GM12878 (cell line): ENCODE measurements at regions not wholly inside any gene's neighbourhood (a gene's known extent, or its start where the extent isn't known, plus 50 kb on each side); places are given as distances from the start of the nearest gene placed in this dataset.

Source experiments
- CTCF ChIP-seq, 3 experiments: IDR thresholded peaks in 2 of 3; conservative IDR thresholded peaks in 1 of 3; 2 replicates each; pipeline ENCODE4 v1.5.1; 2011; ENCODE audit warnings: low read depth in 3 of 3, low read length in 3 of 3, mild to moderate bottlenecking in 3 of 3, control low read depth in 2 of 3, moderate library complexity in 2 of 3, inconsistent platforms in 1 of 3, mixed read lengths in 1 of 3; ENCODE audit not compliant: control insufficient read depth in 2 of 3, insufficient read depth in 1 of 3; ENCODE audit errors: extremely low read depth in 1 of 3
- CUX1 ChIP-seq: IDR thresholded peaks from 2 replicates; pipeline ENCODE4 v1.6.1; 2012; ENCODE audit warnings: improper control_type of control experiment, low read depth, low read length; ENCODE audit not compliant: insufficient replicate concordance
- EZH2 ChIP-seq: IDR thresholded peaks from 2 replicates; pipeline ENCODE4 v1.6.1; 2012; ENCODE audit warnings: low read depth, mild to moderate bottlenecking, control low read depth, inconsistent platforms, low read length, borderline replicate concordance; ENCODE audit not compliant: control insufficient read depth
- NFYB ChIP-seq: IDR thresholded peaks from 2 replicates; pipeline ENCODE4 v1.6.1; 2011; ENCODE audit warnings: low read depth, mild to moderate bottlenecking, low read length, improper control_type of control experiment, moderate library complexity; ENCODE audit not compliant: insufficient read depth
- POLR2A ChIP-seq: IDR thresholded peaks from 2 replicates; pipeline ENCODE4 v1.6.1; 2011; ENCODE audit warnings: low read depth, mild to moderate bottlenecking, low read length
- RBBP5 ChIP-seq: fragments of 200-600 bp; sonication (generic); conservative IDR thresholded peaks from 2 replicates; pipeline ENCODE4 v1.6.1; 2016
- REST ChIP-seq: IDR thresholded peaks from 2 replicates; pipeline ENCODE4 v1.6.1; 2012; ENCODE audit warnings: mild to moderate bottlenecking, low read depth, low read length
- SIN3A ChIP-seq: IDR thresholded peaks from 2 replicates; pipeline ENCODE4 v1.6.1; 2012; ENCODE audit warnings: low read depth, low read length, improper control_type of control experiment
- SMC3 ChIP-seq: IDR thresholded peaks from 2 replicates; pipeline ENCODE4 v1.6.1; 2011; ENCODE audit warnings: low read length, improper control_type of control experiment, borderline replicate concordance
- ZZZ3 ChIP-seq: IDR thresholded peaks from 2 replicates; pipeline ENCODE4 v1.6.1; 2011; ENCODE audit warnings: low read depth; ENCODE audit not compliant: control insufficient read depth, insufficient read length
- TF ChIP-seq, protein P1 (sequence below): IDR thresholded peaks from 2 replicates; pipeline ENCODE4 v1.6.1; 2011; ENCODE audit warnings: low read depth, low read length, improper control_type of control experiment, borderline replicate concordance
- TF ChIP-seq, protein P2 (sequence below): fragments of 150-350 bp; IDR thresholded peaks from 2 replicates; pipeline ENCODE4 v1.6.1; 2016; ENCODE audit warnings: low read depth, low read length

DNA sequence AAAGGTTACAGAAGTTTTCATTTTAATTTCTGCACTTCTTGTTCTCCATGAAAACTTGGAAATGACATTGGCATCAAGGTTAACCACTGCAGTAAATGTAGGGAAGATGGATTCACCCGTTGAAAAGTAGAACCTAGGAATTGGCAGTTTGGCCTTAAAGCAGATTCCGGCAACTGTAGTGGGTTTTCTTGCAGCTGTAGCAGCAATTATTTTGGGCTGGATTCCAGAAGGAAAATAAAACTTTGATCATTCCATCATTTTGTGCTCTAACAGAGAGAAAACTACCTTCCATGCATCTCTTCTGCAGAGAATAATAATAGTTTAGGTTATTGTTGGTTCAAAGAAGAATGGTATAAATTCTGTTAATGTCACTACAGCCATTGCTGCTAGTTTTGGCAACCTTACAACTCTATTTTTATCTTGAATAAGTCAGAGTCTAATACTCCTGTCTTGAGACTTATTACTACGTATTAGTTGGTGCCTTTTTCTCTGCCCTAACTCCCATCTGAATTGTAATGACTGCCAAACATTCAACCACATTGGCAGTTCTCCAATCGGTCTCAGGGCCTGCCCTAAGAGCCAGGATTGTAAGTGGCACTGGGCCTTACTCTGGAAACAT, 178.1 kb upstream of the PIEZO2 start:
- no peak for TF ChIP-seq CTCF (IDR thresholded peaks at IDR 0.05 in 2 of 3, conservative IDR thresholded peaks at IDR 0.05 in 1 of 3; ENCODE audit: control insufficient read depth in 2 of 3, extremely low read depth in 1 of 3, insufficient read depth in 1 of 3, low read depth in 3 of 3, low read length in 3 of 3)
- TF ChIP-seq NFYB = no peak
- TF ChIP-seq POLR2A = no peak
- TF ChIP-seq REST = no peak
- TF ChIP-seq EZH2 = no peak
- TF ChIP-seq, protein P1, sequence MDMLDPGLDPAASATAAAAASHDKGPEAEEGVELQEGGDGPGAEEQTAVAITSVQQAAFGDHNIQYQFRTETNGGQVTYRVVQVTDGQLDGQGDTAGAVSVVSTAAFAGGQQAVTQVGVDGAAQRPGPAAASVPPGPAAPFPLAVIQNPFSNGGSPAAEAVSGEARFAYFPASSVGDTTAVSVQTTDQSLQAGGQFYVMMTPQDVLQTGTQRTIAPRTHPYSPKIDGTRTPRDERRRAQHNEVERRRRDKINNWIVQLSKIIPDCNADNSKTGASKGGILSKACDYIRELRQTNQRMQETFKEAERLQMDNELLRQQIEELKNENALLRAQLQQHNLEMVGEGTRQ = no peak
- TF ChIP-seq SMC3 = no peak
- no peak for TF ChIP-seq SIN3A
- no peak for TF ChIP-seq RBBP5
- no peak for TF ChIP-seq ZZZ3
- TF ChIP-seq, protein P2, sequence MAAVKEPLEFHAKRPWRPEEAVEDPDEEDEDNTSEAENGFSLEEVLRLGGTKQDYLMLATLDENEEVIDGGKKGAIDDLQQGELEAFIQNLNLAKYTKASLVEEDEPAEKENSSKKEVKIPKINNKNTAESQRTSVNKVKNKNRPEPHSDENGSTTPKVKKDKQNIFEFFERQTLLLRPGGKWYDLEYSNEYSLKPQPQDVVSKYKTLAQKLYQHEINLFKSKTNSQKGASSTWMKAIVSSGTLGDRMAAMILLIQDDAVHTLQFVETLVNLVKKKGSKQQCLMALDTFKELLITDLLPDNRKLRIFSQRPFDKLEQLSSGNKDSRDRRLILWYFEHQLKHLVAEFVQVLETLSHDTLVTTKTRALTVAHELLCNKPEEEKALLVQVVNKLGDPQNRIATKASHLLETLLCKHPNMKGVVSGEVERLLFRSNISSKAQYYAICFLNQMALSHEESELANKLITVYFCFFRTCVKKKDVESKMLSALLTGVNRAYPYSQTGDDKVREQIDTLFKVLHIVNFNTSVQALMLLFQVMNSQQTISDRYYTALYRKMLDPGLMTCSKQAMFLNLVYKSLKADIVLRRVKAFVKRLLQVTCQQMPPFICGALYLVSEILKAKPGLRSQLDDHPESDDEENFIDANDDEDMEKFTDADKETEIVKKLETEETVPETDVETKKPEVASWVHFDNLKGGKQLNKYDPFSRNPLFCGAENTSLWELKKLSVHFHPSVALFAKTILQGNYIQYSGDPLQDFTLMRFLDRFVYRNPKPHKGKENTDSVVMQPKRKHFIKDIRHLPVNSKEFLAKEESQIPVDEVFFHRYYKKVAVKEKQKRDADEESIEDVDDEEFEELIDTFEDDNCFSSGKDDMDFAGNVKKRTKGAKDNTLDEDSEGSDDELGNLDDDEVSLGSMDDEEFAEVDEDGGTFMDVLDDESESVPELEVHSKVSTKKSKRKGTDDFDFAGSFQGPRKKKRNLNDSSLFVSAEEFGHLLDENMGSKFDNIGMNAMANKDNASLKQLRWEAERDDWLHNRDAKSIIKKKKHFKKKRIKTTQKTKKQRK = no peak
- TF ChIP-seq CUX1 = no peak
